Activated T-cell treated with anti-CD3 and anti-CD28 coated beads, Interleukin-2, amount 50 U/mL, for 1 hour (primary cell): ENCODE measurements at regions not wholly inside any gene's neighbourhood (a gene's known extent, or its start where the extent isn't known, plus 50 kb on each side); places are given as distances from the start of the nearest gene placed in this dataset.
A peak's percentile ranks its signal among the peaks of the same experiment; 100 is the strongest.

Experiments used
- DNase-seq: peaks from one replicate; pipeline ENCODE4 v3.0.0-alpha.2; 2020

GRCh38 chr4:104901961-104902605 is 244.6 kb upstream of the TET2 start:
- DNase-seq, result no peak

- DNase-seq, result no peak
Measured at GRCh38 chr4:104905065-104905464, 241.6 kb upstream of the TET2 start.

- DNase-seq, result no peak
Measured at GRCh38 chr4:104905546-104905945, 241.1 kb upstream of the TET2 start.

GRCh38 chr4:104906276-104906675 is 240.4 kb upstream of the TET2 start:
- no peak for DNase-seq

- no peak for DNase-seq
Measured at GRCh38 chr4:104907074-104907649, 239.5 kb upstream of the TET2 start.

- DNase-seq, result no peak
Measured at GRCh38 chr4:104907991-104908390, 238.7 kb upstream of the TET2 start.

- DNase-seq, result no peak
Measured at GRCh38 chr4:104909376-104909775, 237.3 kb upstream of the TET2 start.

GRCh38 chr4:104912518-104912917 is 234.2 kb upstream of the TET2 start:
- DNase-seq, result no peak

GRCh38 chr4:104915373-104915772 is 231.3 kb upstream of the TET2 start:
- DNase-seq, result no peak

GRCh38 chr4:104915864-104916263 is 230.8 kb upstream of the TET2 start:
- DNase-seq, result no peak

GRCh38 chr4:104919406-104919805 is 227.3 kb upstream of the TET2 start:
- DNase-seq, result no peak

GRCh38 chr4:104930298-104930697 is 216.4 kb upstream of the TET2 start:
- no peak for DNase-seq

- peak; percentile 25 for DNase-seq
Measured at GRCh38 chr4:104930745-104931736, 215.6 kb upstream of the TET2 start.

GRCh38 chr4:104938624-104939023 is 208.1 kb upstream of the TET2 start:
- no peak for DNase-seq

GRCh38 chr4:104940927-104941326 is 205.7 kb upstream of the TET2 start:
- no peak for DNase-seq

GRCh38 chr4:104941661-104942062 is 205.0 kb upstream of the TET2 start:
- DNase-seq, result no peak

GRCh38 chr4:104942990-104943743 is 203.5 kb upstream of the TET2 start:
- no peak for DNase-seq

- DNase-seq, result no peak
Measured at GRCh38 chr4:104944596-104944995, 202.1 kb upstream of the TET2 start.

- no peak for DNase-seq
Measured at GRCh38 chr4:104964410-104965175, 182.1 kb upstream of the TET2 start.

- DNase-seq, result no peak
Measured at GRCh38 chr4:104966349-104967033, 180.2 kb upstream of the TET2 start.

GRCh38 chr4:104967034-104967401 is 179.7 kb upstream of the TET2 start:
- no peak for DNase-seq
